ENCODE measurements at regions not wholly inside any gene's neighbourhood (a gene's known extent, or its start where the extent isn't known, plus 50 kb on each side); places are given as distances from the start of the nearest gene placed in this dataset.
A peak's percentile ranks its signal among the peaks of the same experiment; 100 is the strongest.

- DNase-seq = no peak
- no peak for ATAC-seq
- intact Hi-C loops (cut with DNase I) = no loop called here
These were observed 863.9 kb downstream of the EPHA3 start for GRCh38 chr3:89971329-89971728.

DNA sequence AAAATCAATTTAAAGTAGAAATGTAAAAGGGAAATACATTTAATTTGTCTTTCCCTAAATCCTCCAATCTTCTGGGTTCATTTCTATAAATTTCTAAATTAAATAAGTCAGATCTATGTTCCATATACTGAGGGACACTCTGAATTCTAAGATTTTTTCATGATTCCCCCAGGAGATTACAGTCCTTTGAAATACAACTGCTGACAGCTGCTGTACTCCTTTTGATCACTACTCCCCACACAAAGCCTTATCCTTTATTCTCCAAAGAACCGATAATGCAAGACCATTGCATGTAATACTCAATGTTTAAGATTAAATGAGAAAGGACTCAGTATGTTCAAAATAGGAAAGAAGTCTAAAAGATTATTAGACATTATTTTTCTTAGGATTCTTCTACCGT lies 865.7 kb downstream of the EPHA3 start:
- ATAC-seq (no peak), DNase-seq (no peak)
- intact Hi-C loops (cut with DNase I) = no loop called here

- DNase-seq (no peak), ATAC-seq (no peak)
- intact Hi-C loops (cut with DNase I) = no loop called here
These were observed 867.6 kb downstream of the EPHA3 start for GRCh38 chr3:89974903-89975519.

- DNase-seq (no peak), ATAC-seq (no peak)
- intact Hi-C loops (cut with DNase I) = no loop called here
These were observed 876.0 kb downstream of the EPHA3 start for GRCh38 chr3:89983449-89983848.

DNA sequence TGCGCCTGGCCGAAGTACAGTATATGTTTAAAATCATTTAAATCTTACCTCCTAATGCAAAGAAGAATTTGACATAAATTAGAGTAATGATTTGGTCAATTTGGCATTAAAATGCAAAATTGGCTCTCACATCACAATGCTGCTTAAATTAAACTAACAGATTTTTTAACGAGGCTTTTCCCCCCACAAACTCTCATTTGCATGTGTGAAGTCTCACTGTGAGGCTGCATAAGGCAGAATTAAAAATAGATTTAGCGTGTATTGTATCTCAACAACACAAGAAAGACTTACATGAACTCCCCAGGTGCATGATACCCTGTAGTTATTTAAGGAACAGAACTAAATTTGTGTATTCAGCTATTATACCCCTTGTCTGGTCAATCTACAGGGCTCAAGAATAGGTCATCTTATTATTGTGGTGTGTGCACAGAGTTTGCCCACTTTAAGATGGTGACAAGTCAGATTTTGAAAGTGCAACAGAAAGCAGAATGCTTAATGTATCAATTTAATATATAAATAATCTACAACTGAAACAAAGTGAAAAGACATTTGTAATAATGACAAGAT lies 897.9 kb downstream of the EPHA3 start:
- intact Hi-C loops (cut with DNase I) = no loop called here
- DNase-seq = no peak
- ATAC-seq = no peak

DNA sequence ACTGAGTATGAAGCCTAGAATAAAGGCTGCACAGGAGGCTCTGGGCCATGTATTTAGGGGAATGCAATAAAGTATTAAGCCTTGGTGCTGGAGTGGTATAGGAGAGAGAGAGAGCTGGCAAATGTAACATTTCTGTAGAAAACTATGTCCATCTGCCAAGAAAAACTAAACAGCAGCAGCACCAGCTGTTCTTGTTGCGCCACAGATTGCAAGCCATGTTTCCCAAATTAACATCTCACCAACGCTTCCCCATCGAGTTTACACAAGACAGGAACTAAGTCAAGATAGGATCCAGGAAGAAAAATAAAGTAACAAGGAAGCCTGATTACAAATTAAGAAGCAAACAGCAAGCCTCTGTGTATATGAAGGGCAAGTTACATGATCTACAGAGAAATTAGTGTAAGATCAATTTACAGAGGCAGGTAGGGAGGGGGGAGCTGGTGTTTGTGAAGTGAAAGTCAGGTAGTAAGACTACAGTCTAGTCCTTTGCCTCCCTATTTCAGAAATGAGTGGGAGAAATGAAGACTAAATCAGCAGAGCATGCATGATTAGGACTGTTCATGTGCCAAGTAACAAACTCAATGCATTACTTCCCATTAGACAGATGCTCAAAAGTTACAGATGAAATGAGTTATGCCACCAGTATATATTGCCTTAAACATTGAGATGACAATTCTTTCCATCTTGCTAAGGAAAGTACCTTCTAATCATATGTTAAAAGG lies 900.5 kb downstream of the EPHA3 start:
- ATAC-seq (peak; percentile 22 to 59), DNase-seq (no peak)
- intact Hi-C loops (cut with DNase I) = no loop called here

GRCh38 chr3:90010341-90010740 lies 902.9 kb downstream of the EPHA3 start:
- intact Hi-C loops (cut with DNase I) = no loop called here
- DNase-seq (no peak), ATAC-seq (no peak)

DNA sequence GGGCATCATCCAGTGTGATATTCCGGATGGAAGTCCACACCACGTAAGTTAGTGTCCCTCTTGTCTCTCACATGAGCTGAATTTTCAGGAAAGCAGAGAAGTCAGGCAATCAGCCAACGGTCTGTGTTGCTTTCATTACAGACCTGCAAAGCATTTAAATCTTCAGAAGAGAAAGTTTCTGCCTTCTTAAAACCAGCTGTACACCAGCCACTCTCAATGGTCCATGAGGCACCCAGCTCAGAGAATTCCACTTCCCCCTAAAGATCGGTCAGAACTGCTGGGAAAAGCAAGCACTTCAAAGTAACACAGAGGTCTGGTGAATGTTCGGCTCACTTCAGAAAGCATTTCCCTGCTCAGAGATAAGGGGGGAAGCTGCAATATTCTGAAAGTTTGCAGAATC lies 903.7 kb downstream of the EPHA3 start:
- DNase-seq (no peak), ATAC-seq (no peak)
- intact Hi-C loops (cut with DNase I) = no loop called here

DNA sequence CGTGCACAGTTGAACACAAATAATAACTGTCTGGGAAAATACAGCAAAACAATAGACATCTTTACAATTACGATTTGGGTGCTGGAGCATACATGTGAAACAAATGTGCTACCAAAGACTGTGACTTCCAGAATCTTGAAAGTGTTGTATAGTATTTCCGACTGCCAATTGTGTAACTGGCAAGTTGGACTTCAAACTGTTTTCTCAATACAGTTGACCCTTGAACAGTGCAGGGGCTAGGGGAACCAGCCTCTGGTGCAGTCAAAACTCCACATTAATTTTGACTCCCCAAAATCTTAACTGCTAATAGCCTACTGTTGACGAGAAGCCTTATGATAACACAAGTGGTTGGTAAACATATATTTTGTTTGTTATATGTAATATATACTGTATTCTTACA lies 904.2 kb downstream of the EPHA3 start:
- ATAC-seq (no peak), DNase-seq (no peak)
- intact Hi-C loops (cut with DNase I) = no loop called here

DNA sequence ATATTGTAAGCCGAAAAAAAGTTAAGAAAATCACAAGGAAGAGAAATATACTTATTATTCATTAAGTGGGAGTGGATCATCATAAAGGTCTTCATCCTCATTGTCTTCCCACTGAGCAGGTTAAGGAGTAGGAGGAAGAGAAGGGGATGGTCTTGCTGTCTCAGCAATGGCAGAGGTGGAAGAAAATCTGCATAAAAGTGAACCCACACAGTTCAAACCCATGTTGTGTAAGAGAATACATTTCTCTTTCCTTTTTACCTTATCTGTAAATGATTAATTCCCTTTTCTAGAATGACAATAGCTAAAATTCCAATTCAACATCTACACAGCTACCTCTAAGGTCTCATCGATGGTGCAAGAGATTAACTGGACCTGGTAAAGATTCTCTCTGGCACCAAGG lies 904.6 kb downstream of the EPHA3 start:
- intact Hi-C loops (cut with DNase I) = no loop called here
- no peak for ATAC-seq

GRCh38 chr3:90015688-90016356 lies 908.4 kb downstream of the EPHA3 start:
- peak; percentile 50 to 81 for ATAC-seq
- intact Hi-C loops (cut with DNase I) = no loop called here
- DNase-seq = peak; percentile 18

More for the DNA sequence above, 904.6 kb downstream of the EPHA3 start:
- DNase-seq = no peak

- ATAC-seq (no peak), DNase-seq (no peak)
- intact Hi-C loops (cut with DNase I) = no loop called here
These were observed 909.1 kb downstream of the EPHA3 start for GRCh38 chr3:90016555-90016954.

DNA sequence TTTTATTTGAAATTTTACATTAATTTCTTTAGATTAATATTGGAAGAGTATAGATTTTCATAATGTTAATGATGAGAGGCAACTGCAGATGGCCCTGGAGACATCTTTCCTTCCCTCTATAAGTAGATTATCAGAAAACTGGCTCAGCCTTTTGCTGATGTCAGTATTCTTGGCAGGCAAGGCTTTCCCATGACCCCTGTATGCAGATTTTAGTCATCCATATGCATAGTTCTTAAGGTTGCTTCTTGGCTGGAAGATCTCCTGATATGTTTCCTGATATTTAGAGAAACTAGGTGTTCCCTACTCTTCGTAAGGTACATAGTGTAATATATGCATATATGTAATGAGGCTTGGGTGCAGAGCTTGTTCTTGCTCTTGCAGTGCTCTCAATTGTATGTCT lies 911.4 kb downstream of the EPHA3 start:
- ATAC-seq (no peak), DNase-seq (no peak)
- intact Hi-C loops (cut with DNase I) = no loop called here

- ATAC-seq (no peak), DNase-seq (no peak)
- intact Hi-C loops (cut with DNase I) = no loop called here
These were observed 917.6 kb downstream of the EPHA3 start for GRCh38 chr3:90025019-90025418.

DNA sequence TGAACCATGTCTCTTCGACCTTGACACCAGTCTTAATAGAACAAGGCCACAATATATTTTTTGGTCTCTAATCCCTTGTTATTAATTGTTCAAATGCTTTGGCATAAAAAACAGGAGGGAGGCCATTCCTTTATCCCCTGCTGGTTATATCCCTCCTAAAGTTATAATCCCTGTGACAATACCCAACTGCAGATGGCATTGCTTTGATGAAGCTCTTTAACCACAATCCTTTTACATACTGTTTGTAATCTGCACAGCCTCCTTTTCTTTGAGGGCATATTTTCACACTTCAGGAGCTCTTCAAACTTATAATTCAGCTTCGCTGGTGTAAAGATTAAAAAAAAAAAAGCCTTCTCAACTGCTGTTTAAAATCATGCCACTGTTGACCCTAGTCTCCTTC lies 919.0 kb downstream of the EPHA3 start:
- DNase-seq (no peak), ATAC-seq (no peak)
- intact Hi-C loops (cut with DNase I) = no loop called here

- ATAC-seq = no peak
- intact Hi-C loops (cut with DNase I) = no loop called here
- no peak for DNase-seq
These were observed 923.7 kb downstream of the EPHA3 start for GRCh38 chr3:90031121-90031520.

- no peak for ATAC-seq
- intact Hi-C loops (cut with DNase I) = no loop called here
These were observed 925.7 kb downstream of the EPHA3 start for GRCh38 chr3:90032980-90033641.

DNA sequence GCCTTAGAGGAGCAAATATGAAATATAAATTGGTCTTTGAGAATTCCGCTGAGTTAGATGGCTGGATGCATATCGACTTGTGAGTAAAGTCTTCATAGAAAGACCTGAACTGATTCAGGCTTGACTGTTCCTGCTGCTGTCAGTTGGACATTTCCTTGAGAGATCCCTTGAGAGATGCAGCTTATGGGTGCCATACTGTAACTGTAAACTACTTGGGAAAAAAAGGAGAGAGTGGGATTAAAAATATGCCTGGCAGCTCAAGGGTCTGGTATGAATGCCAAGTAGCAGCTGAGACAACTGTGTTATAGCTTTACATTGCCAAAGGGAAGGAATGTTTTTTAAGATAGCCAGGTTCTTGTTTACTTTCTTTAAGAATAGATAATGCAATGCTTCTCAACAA lies 926.6 kb downstream of the EPHA3 start:
- intact Hi-C loops (cut with DNase I) = no loop called here
- no peak for ATAC-seq
- no peak for DNase-seq

More at GRCh38 chr3:90032980-90033641, 925.7 kb downstream of the EPHA3 start:
- DNase-seq = no peak

GRCh38 chr3:90035643-90036042 lies 928.2 kb downstream of the EPHA3 start:
- DNase-seq = no peak
- ATAC-seq = no peak
- intact Hi-C loops (cut with DNase I) = no loop called here

DNA sequence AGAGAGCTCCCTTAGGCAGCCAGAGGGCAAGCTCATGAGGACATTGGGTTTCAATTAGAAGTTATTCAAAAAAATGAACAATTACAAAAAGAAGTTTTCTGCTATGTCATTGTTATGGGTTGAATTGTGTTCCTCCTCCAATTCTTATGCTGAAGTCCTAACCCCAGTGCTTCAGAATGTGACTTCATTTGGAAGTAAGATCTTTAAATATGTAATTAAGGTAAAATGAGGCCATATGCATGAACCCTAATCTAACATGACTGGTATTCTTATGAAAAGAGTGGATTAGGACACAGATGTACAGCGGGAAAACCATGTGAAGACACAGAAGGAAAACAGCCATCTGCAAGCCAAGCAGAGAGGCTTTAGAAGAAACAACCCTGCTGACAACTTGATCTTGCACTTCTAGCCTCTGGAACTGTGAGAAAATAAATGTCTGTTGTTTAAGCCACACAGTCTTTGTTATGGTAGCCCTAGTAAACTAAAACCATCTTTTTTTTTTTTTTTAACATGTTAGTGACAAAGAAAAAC lies 929.6 kb downstream of the EPHA3 start:
- ATAC-seq (no peak), DNase-seq (no peak)
- intact Hi-C loops (cut with DNase I) = no loop called here

Measured in left cardiac atrium (tissue), 4 donors.